ENCODE measurements at regions not wholly inside any gene's neighbourhood (a gene's known extent, or its start where the extent isn't known, plus 50 kb on each side); places are given as distances from the start of the nearest gene placed in this dataset.
"Not testable (repeated sequence)": the region's sequence is repeated elsewhere in the genome, so short reads cannot be mapped to it uniquely, and the experiment has no call there.

- DNase-seq, result not testable (repeated sequence)
Measured at GRCh38 chrY:3391508-3391907, 187.4 kb upstream of the TGIF2LY start.

GRCh38 chrY:3404241-3404640, 174.6 kb upstream of the TGIF2LY start:
- DNase-seq, result not testable (repeated sequence)

GRCh38 chrY:3405585-3405984, 173.3 kb upstream of the TGIF2LY start:
- not testable (repeated sequence) for DNase-seq

GRCh38 chrY:3406896-3407452, 171.9 kb upstream of the TGIF2LY start:
- DNase-seq, result not testable (repeated sequence)

- DNase-seq, result not testable (repeated sequence)
Measured at GRCh38 chrY:3410322-3410892, 168.5 kb upstream of the TGIF2LY start.

All from COR-L47 (cell line).